ENCODE measurements at regions not wholly inside any gene's neighbourhood (a gene's known extent, or its start where the extent isn't known, plus 50 kb on each side); places are given as distances from the start of the nearest gene placed in this dataset.

DNA sequence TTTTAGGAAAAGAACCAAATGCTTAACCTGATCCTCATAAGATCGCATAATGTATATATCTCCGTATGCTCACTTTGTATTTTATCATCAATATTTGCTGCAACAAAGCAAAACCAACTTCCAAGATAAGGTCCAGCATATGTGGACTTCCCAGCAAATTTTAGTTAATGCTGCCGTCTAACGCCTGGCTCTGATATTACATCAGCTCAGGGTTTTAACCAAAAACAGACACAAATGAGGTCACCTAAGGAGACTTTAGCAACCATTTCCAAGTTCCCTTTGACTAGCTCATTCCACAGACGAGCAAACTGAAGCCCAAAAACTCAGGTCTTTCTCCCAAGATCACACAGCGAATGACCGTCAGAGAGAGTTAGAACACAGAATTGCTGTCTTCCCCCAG lies 59.4 kb upstream of the UCN3 start:
- TF ChIP-seq, protein P1, sequence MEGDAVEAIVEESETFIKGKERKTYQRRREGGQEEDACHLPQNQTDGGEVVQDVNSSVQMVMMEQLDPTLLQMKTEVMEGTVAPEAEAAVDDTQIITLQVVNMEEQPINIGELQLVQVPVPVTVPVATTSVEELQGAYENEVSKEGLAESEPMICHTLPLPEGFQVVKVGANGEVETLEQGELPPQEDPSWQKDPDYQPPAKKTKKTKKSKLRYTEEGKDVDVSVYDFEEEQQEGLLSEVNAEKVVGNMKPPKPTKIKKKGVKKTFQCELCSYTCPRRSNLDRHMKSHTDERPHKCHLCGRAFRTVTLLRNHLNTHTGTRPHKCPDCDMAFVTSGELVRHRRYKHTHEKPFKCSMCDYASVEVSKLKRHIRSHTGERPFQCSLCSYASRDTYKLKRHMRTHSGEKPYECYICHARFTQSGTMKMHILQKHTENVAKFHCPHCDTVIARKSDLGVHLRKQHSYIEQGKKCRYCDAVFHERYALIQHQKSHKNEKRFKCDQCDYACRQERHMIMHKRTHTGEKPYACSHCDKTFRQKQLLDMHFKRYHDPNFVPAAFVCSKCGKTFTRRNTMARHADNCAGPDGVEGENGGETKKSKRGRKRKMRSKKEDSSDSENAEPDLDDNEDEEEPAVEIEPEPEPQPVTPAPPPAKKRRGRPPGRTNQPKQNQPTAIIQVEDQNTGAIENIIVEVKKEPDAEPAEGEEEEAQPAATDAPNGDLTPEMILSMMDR (IDR thresholded peaks at IDR 0.05), result peak in 6 of 7 experiments; percentile 22 to 77 (median 62)
- no peak for TF ChIP-seq POLR2A (IDR thresholded peaks at IDR 0.05)
- H3K27me3 ChIP-seq, result no peaks in the 10 kb centered on the region
- DNase-seq, result peak; percentile 25 to 57 (median 44)
- intact Hi-C loops (cut with DNase I), result no loop called here
- ATAC-seq, result peak; percentile 86
- no peaks in the 10 kb centered on the region for H3K9me3 ChIP-seq
- peaks cover 4% of the 10 kb centered on the region for H3K4me1 ChIP-seq
- H3K4me3 ChIP-seq, result no peak overlapping the region
- H3K27ac ChIP-seq, result no peak overlapping the region
- H3K36me3 ChIP-seq (replicated peaks in 1 of 2; ENCODE audit: insufficient read depth in 1 of 2, low read depth in 2 of 2), result no peaks in the 10 kb centered on the region
- 45 to 51% methylated on average over 7 of the region's 7 CpGs for WGBS, 2 donors

DNA sequence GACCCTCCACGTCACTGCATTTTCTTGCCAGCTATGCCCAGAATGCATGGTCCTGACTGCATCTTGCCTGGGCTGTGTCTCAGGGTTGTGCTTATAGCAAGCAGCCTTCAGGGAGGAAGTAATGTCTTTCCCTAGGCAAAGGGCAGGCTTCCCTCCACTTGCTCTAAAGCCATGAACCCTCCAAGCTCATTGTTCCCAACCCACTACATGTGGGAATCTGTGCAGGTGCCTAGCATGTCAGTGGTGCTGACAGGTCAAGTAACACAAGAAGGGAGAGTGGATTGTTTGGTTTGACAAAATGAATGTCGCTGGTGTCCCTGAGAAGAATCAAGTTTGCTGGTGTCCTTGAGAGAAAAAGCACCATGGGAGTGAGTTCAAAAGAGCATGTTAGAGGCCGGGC lies 53.9 kb upstream of the UCN3 start:
- Histone ChIP-seq H3K4me3 (no peak overlapping the region), H3K27me3 (no peaks in the 10 kb centered on the region), H3K4me1 (no peaks in the 10 kb centered on the region), H3K36me3 (replicated peaks in 1 of 2; ENCODE audit: insufficient read depth in 1 of 2, low read depth in 2 of 2) (no peaks in the 10 kb centered on the region), H3K27ac (no peak overlapping the region), H3K9me3 (no peaks in the 10 kb centered on the region)
- ATAC-seq (peak; percentile 40), DNase-seq (peak in 3 of 4 donors; percentile 48 to 63 (median 62))
- intact Hi-C loops (cut with DNase I), result no loop called here
- WGBS, 2 donors, result 52 to 66% methylated on average over 3 of the region's 3 CpGs
- no peak for TF ChIP-seq POLR2A (IDR thresholded peaks at IDR 0.05)
- TF ChIP-seq, protein P1 (IDR thresholded peaks at IDR 0.05), result no peak

DNA sequence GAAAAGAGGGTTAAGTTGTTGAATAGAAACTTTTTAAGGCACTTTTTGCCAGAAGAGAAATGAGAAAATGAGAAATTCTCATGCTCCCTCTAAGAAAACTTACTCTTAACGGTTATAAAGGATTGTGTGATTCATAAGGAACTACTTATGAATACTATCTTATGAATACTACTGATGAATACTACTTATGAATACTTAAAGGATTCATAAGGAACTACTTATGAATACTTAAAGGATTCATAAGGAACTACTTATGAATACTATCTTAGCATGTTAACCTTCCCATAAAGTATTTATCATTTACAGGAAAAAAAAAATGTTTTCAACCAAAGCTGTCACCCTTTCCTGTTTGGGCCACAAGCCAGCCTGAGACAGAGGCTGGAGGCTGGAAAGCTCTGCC lies 53.1 kb upstream of the UCN3 start:
- intact Hi-C loops (cut with DNase I), result no loop called here
- DNase-seq (no peak), ATAC-seq (no peak)
- H3K4me3 ChIP-seq, result no peak overlapping the region
- no peaks in the 10 kb centered on the region for H3K36me3 ChIP-seq (replicated peaks in 1 of 2; ENCODE audit: insufficient read depth in 1 of 2, low read depth in 2 of 2)
- H3K27ac ChIP-seq, result no peak overlapping the region
- 88 to 91% methylated on average over 1 of the region's 1 CpG for WGBS, 2 donors
- no peaks in the 10 kb centered on the region for H3K4me1 ChIP-seq
- H3K9me3 ChIP-seq, result no peaks in the 10 kb centered on the region
- H3K27me3 ChIP-seq, result no peaks in the 10 kb centered on the region
- no peak for TF ChIP-seq POLR2A (IDR thresholded peaks at IDR 0.05)

DNA sequence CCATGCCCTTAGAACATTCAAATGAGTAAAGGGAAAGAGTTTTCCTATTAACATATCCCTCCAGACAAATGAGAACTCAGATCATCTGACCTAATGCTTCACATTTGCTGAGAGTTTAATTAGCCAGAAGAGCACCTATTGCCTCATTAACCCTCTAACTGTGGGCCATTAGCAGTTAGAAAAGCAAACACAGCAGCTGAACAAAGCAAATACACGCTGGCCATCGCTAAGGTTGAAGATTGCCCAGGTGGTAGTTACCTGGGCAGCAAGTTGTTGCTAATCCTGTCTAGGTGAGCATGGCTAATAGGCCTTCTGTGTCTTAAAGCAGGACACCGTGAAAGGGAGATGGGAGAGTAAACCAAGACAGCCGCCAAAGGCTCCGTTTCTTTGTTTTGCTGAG lies 49.9 kb upstream of the UCN3 start:
- DNase-seq (peak in 2 of 4 donors; percentile 19 to 30), ATAC-seq (peak; percentile 47)
- H3K4me3 ChIP-seq, result no peak overlapping the region
- no peaks in the 10 kb centered on the region for H3K27me3 ChIP-seq
- H3K27ac ChIP-seq, result no peak overlapping the region
- intact Hi-C loops (cut with DNase I), result no loop called here
- TF ChIP-seq, protein P1 (IDR thresholded peaks at IDR 0.05), result no peak
- no peak for TF ChIP-seq POLR2A (IDR thresholded peaks at IDR 0.05)
- no peaks in the 10 kb centered on the region for H3K9me3 ChIP-seq
- WGBS, 2 donors, result 55 to 72% methylated on average over 5 of the region's 5 CpGs
- H3K4me1 ChIP-seq, result no peaks in the 10 kb centered on the region
- no peaks in the 10 kb centered on the region for H3K36me3 ChIP-seq (replicated peaks in 1 of 2; ENCODE audit: insufficient read depth in 1 of 2, low read depth in 2 of 2)
